ENCODE measurements at regions not wholly inside any gene's neighbourhood (a gene's known extent, or its start where the extent isn't known, plus 50 kb on each side); places are given as distances from the start of the nearest gene placed in this dataset.

- intact Hi-C loops (cut with DNase I), result no loop called here
- Histone ChIP-seq H3K4me3 (no peak overlapping the region), H3K27me3 (no peaks in the 10 kb centered on the region), H3K4me1 (ENCODE audit: insufficient read depth) (no peaks in the 10 kb centered on the region), H3K27ac (no peak overlapping the region), H3K9me3 (no peaks in the 10 kb centered on the region), H3K36me3 (no peaks in the 10 kb centered on the region)
- TF ChIP-seq, protein P1, sequence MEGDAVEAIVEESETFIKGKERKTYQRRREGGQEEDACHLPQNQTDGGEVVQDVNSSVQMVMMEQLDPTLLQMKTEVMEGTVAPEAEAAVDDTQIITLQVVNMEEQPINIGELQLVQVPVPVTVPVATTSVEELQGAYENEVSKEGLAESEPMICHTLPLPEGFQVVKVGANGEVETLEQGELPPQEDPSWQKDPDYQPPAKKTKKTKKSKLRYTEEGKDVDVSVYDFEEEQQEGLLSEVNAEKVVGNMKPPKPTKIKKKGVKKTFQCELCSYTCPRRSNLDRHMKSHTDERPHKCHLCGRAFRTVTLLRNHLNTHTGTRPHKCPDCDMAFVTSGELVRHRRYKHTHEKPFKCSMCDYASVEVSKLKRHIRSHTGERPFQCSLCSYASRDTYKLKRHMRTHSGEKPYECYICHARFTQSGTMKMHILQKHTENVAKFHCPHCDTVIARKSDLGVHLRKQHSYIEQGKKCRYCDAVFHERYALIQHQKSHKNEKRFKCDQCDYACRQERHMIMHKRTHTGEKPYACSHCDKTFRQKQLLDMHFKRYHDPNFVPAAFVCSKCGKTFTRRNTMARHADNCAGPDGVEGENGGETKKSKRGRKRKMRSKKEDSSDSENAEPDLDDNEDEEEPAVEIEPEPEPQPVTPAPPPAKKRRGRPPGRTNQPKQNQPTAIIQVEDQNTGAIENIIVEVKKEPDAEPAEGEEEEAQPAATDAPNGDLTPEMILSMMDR (IDR thresholded peaks at IDR 0.05), result no peak
- no peak for TF ChIP-seq EP300 (IDR thresholded peaks at IDR 0.05)
- no peak for TF ChIP-seq POLR2A (IDR thresholded peaks at IDR 0.05)
- no peak for DNase-seq
- 60 to 75% (median 61%) methylated on average over 2 of the region's 2 CpGs for WGBS, 3 donors
Measured at GRCh38 chr18:51617572-51618260, 420.2 kb upstream of the MEX3C start.

DNA sequence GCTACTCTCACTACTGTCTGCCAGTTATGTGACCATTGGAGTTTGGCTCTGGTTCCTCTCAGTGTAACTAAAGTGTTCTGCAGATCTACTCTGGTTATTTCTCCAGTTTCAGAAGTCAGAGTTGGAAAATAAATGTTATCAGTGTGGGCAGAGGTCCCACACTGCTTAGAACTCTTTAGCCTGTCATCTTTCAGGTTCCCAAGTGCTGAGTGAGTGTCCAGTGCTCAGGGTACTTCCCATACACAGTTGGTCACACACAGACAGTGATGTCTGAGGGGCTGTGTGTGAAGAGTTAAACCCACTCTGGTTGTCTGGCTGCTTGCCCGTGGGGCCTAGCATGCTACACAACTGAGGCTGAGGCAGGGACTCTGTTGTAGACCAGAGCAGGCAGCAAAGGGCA is 421.8 kb upstream of the MEX3C start:
- Histone ChIP-seq H3K27ac (no peak overlapping the region), H3K4me3 (no peak overlapping the region), H3K9me3 (no peaks in the 10 kb centered on the region), H3K27me3 (no peaks in the 10 kb centered on the region), H3K36me3 (no peaks in the 10 kb centered on the region), H3K4me1 (ENCODE audit: insufficient read depth) (no peaks in the 10 kb centered on the region)
- WGBS, 3 donors, result 17 to 53% (median 21%) methylated on average over 1 of the region's 1 CpG
- DNase-seq, result no peak
- intact Hi-C loops (cut with DNase I), result no loop called here
- TF ChIP-seq, protein P1 (IDR thresholded peaks at IDR 0.05), result no peak
- TF ChIP-seq POLR2A (IDR thresholded peaks at IDR 0.05) (no peak), EP300 (IDR thresholded peaks at IDR 0.05) (no peak)

DNA sequence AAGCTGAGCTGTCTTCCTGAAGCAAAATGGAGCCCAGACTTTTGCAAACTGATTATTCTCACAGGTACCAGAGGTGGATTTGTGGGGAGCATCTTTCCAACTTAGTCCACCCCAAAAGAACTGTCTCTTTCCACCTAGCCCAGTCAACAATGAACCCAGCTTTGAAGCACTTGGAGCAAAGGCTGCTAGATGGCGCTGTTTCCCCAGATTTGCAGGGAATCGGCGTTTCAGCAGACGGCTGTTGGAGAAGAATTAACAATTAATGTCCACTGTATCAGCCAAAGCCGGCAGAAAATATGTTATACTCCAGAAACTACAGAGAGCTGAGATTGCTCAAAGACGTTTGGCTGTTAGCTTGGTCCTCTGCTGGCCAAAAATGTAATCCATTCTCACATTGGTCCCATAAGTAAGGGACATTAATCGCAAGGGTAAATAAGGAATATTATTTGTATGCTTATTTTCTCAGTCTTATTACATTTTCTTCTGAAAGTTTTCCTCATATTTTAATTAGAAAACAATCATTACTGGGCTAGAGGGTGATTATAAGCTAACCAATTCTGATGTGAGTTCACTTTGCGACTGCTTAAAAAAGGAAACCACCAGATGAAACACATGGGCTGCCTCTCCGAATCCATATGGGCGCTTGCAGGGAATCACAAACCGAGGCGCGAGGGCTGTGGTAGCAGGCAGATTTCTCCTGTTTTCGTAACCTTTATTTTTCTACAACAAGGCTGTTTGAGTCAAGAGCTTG is 423.8 kb upstream of the MEX3C start:
- no peak overlapping the region for H3K4me3 ChIP-seq
- WGBS, 3 donors, result 43 to 51% (median 50%) methylated on average over 14 of the region's 14 CpGs
- peak in 1 of 5 donors; percentile 21 for DNase-seq
- H3K27ac ChIP-seq, result no peak overlapping the region
- intact Hi-C loops (cut with DNase I), result no loop called here
- H3K27me3 ChIP-seq, result no peaks in the 10 kb centered on the region
- H3K4me1 ChIP-seq (ENCODE audit: insufficient read depth), result no peaks in the 10 kb centered on the region
- H3K36me3 ChIP-seq, result no peaks in the 10 kb centered on the region
- no peaks in the 10 kb centered on the region for H3K9me3 ChIP-seq
- TF ChIP-seq, protein P1 (IDR thresholded peaks at IDR 0.05), result no peak
- no peak for TF ChIP-seq POLR2A (IDR thresholded peaks at IDR 0.05)
- no peak for TF ChIP-seq EP300 (IDR thresholded peaks at IDR 0.05)

- H3K9me3 ChIP-seq, result no peaks in the 10 kb centered on the region
- intact Hi-C loops (cut with DNase I), result no loop called here
- no peak overlapping the region for H3K4me3 ChIP-seq
- no peaks in the 10 kb centered on the region for H3K4me1 ChIP-seq (ENCODE audit: insufficient read depth)
- no peaks in the 10 kb centered on the region for H3K36me3 ChIP-seq
- TF ChIP-seq, protein P1 (IDR thresholded peaks at IDR 0.05), result no peak
- TF ChIP-seq POLR2A (IDR thresholded peaks at IDR 0.05), result no peak
- TF ChIP-seq EP300 (IDR thresholded peaks at IDR 0.05), result no peak
- H3K27ac ChIP-seq, result no peak overlapping the region
- no peaks in the 10 kb centered on the region for H3K27me3 ChIP-seq
- DNase-seq, result no peak
- WGBS, 3 donors, result 77 to 81% (median 80%) methylated on average over 5 of the region's 5 CpGs
Measured at GRCh38 chr18:51621864-51622160, 424.3 kb upstream of the MEX3C start.

All from ovary (tissue), 7 donors.